ENCODE measurements at regions not wholly inside any gene's neighbourhood (a gene's known extent, or its start where the extent isn't known, plus 50 kb on each side); places are given as distances from the start of the nearest gene placed in this dataset.

DNA sequence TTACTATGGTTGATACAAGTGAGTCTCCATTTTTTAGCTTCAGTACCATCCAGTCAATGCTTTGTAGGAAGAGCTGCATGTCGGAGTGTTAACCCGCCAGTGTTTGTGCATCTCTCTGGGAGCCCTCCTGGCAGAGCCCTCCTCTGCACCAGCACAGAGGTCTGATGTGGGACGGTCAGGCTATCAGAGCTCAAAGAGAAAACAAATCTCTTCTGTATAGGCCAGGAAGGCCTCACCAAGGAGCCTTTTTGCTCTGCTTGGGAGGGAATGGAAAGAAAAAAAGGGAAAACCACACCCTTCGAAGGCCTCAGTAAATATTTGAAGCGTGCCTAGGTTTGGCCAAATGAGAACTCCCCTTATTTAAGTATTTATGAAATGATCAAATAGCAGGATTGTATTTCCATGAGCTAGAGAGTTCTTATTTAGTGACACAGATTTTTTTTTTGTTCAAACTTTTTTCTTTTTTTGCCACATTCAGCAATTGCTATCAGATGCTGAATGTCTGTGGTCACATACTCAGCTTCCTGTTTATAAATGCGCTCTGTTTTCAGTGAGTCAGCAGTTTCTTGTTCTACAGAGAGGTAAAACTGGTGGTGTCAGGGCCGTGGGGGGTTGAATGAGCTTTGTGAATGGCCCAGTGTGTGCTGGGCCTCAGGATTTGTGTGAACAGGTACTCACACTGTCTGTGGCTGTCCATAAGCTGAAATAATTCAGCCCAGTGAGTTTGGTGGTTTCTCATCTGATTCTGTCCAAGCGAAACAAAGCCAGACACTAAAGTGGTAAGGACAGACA is 226.6 kb downstream of the SNX18 start:
- TF ChIP-seq, protein P1, sequence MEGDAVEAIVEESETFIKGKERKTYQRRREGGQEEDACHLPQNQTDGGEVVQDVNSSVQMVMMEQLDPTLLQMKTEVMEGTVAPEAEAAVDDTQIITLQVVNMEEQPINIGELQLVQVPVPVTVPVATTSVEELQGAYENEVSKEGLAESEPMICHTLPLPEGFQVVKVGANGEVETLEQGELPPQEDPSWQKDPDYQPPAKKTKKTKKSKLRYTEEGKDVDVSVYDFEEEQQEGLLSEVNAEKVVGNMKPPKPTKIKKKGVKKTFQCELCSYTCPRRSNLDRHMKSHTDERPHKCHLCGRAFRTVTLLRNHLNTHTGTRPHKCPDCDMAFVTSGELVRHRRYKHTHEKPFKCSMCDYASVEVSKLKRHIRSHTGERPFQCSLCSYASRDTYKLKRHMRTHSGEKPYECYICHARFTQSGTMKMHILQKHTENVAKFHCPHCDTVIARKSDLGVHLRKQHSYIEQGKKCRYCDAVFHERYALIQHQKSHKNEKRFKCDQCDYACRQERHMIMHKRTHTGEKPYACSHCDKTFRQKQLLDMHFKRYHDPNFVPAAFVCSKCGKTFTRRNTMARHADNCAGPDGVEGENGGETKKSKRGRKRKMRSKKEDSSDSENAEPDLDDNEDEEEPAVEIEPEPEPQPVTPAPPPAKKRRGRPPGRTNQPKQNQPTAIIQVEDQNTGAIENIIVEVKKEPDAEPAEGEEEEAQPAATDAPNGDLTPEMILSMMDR (conservative IDR thresholded peaks at IDR 0.05; ENCODE audit: low read depth in 2 of 2): no peak
- no peak for TF ChIP-seq EZH2 (IDR thresholded peaks at IDR 0.05; ENCODE audit: low read depth, unreplicated experiment)
- TF ChIP-seq EZH2phosphoT487 (IDR thresholded peaks at IDR 0.05; ENCODE audit: unreplicated experiment): no peak
- no peak for TF ChIP-seq ZNF114 (CRISPR knock-in tag; IDR thresholded peaks at IDR 0.05)

Measured in GM23338 (cell line).